AG04450 (cell line): ENCODE measurements at regions not wholly inside any gene's neighbourhood (a gene's known extent, or its start where the extent isn't known, plus 50 kb on each side); places are given as distances from the start of the nearest gene placed in this dataset.
A peak's percentile ranks its signal among the peaks of the same experiment; 100 is the strongest.

Experiments used
- CTCF ChIA-PET: fragments of 300-600, 350-600 bp; formaldehyde crosslinking; extraction: SDS; loops from one replicate; lab custom pipeline; 2022; ENCODE audit warnings: antibody characterized with exemption, inconsistent platforms; lab: Charles Lee
- POLR2A ChIA-PET: fragments of 350-600 bp; formaldehyde crosslinking; extraction: SDS; loops from one replicate; lab custom pipeline; 2021; ENCODE audit warnings: antibody characterized with exemption, inconsistent platforms; lab: Yijun Ruan, JAX
- DNase-seq: peaks from one replicate; pipeline ENCODE4 v3.0.0-alpha.2; 2011; ENCODE audit warnings: low read depth, low spot score
- H3K27ac ChIP-seq: one replicate; pipeline ENCODE4 v1.5.1; 2012; ENCODE audit warnings: low read depth, low read length, control low read depth
- H3K27me3 ChIP-seq: one replicate; pipeline ENCODE4 v1.6.0; 2012; ENCODE audit warnings: low read length; ENCODE audit not compliant: control insufficient read depth, insufficient read depth
- H3K4me3 ChIP-seq: 2 replicates; pipeline ENCODE4 v1.5.1; 2011; ENCODE audit warnings: mild to moderate bottlenecking, low read depth, low read length, control low read depth
- H3K9me3 ChIP-seq: 2 replicates; pipeline ENCODE4 v1.5.1; 2012; ENCODE audit warnings: low read length; ENCODE audit not compliant: control insufficient read depth, insufficient read depth
- TF ChIP-seq, protein P1 (sequence below): IDR thresholded peaks from 2 replicates; pipeline ENCODE4 v1.5.1; 2011; ENCODE audit warnings: low read depth, low read length, control low read depth, inconsistent platforms

- CTCF ChIA-PET = no interaction called here
- Histone ChIP-seq H3K27ac (no peak overlapping the region), H3K4me3 (no peak overlapping the region), H3K27me3 (no peaks in the 10 kb centered on the region), H3K9me3 (no peaks in the 10 kb centered on the region)
- POLR2A ChIA-PET = no interaction called here
- TF ChIP-seq, protein P1, sequence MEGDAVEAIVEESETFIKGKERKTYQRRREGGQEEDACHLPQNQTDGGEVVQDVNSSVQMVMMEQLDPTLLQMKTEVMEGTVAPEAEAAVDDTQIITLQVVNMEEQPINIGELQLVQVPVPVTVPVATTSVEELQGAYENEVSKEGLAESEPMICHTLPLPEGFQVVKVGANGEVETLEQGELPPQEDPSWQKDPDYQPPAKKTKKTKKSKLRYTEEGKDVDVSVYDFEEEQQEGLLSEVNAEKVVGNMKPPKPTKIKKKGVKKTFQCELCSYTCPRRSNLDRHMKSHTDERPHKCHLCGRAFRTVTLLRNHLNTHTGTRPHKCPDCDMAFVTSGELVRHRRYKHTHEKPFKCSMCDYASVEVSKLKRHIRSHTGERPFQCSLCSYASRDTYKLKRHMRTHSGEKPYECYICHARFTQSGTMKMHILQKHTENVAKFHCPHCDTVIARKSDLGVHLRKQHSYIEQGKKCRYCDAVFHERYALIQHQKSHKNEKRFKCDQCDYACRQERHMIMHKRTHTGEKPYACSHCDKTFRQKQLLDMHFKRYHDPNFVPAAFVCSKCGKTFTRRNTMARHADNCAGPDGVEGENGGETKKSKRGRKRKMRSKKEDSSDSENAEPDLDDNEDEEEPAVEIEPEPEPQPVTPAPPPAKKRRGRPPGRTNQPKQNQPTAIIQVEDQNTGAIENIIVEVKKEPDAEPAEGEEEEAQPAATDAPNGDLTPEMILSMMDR = no peak
- peak; percentile 8 for DNase-seq
Observed at GRCh38 chr6:84581494-84582259, 182.7 kb downstream of the TBX18 start.

DNA sequence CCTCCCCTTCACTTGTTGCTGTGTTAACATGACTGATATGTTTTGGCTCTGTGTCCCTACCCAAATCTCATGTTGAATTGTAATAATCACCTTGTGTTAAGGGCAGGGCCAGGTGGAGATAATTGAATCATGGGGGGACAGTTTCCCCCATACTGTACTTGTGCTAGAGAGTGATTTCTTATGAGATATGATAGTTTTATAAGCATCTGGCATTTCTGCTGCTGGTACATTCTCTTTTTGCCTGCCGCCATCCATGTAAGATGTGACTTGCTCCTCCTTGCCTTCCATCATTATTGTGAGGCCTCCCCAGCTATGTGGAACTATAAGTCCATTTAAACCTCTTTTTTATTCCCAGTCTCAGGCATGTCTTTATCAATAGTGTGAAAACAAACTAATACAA, 185.0 kb downstream of the TBX18 start:
- ChIA-PET CTCF (interaction anchor here (1.1 kb wide), 1 partner anchor 744 kb away, joined by 3 read pairs; no protein-coding TSS in a partner anchor), POLR2A (no interaction called here)
- no peak overlapping the region for H3K4me3 ChIP-seq
- TF ChIP-seq, protein P1 = no peak
- H3K27ac ChIP-seq = no peak overlapping the region
- no peak for DNase-seq
- H3K27me3 ChIP-seq = no peaks in the 10 kb centered on the region
- H3K9me3 ChIP-seq = no peaks in the 10 kb centered on the region

DNA sequence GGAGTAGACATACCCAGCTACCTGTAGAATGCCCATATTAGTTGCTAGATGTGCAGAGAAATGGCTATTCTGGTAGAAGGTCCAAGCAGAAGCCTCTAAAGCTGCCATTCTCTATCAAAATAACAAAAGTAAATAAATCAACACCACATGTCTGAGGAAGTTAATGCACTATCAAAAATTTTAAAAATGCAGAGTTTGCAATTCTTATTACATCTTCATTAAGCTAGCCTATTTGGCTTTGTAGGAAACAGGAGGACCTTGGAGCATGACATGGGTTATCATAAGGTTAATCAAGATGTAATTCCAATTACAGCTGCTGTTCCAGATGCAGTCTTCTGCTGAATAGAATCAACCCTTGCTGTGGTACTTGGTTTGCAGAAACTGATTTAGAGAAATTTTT, 188.4 kb downstream of the TBX18 start:
- no peak overlapping the region for H3K27ac ChIP-seq
- ChIA-PET CTCF (no interaction called here), POLR2A (no interaction called here)
- no peaks in the 10 kb centered on the region for H3K27me3 ChIP-seq
- DNase-seq = no peak
- H3K4me3 ChIP-seq = no peak overlapping the region
- TF ChIP-seq, protein P1 = no peak
- no peaks in the 10 kb centered on the region for H3K9me3 ChIP-seq

DNA sequence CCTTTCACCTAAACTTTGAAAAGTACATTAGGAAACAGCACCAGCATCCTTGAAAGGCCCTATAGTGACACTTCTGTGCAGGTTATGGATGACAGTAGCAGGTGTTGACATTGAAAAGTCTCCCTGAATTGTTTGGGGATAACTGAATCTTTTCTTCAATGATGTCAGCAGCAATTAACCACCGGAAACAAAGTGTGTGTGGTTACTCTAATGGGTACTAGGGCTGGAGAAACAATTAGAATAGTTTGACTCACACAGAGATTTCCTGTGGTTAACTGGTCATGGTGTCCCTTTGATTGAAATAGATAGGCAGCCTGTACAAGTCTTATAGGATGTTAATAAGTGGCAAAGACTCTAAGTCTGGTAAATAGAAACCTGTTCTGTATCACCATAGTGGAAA, 189.1 kb downstream of the TBX18 start:
- Histone ChIP-seq H3K27me3 (no peaks in the 10 kb centered on the region), H3K4me3 (no peak overlapping the region), H3K9me3 (no peaks in the 10 kb centered on the region), H3K27ac (no peak overlapping the region)
- TF ChIP-seq, protein P1 = no peak
- POLR2A ChIA-PET = no interaction called here
- DNase-seq = no peak
- CTCF ChIA-PET = no interaction called here

DNA sequence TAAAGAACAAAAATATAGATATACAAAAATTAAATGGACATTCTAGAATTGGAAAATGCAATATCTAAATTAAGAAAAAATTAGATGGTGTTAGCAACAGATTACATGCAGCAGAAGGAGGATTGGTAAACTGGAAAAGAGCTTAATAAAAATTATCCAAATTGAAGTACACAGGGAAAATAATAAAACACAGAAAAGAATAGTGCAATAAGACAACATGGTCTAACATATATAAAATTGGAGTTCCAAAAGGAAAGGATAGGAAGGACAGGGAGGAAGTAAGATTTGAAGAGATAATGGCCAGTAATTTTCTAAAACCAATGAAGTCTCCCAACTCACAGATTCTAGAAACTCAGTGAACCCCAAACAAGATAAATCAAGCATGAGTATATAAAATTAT, 194.5 kb downstream of the TBX18 start:
- CTCF ChIA-PET = interaction anchor here (1.4 kb wide), 1 partner anchor 148 kb away, joined by 5 read pairs; no protein-coding TSS in a partner anchor
- no peaks in the 10 kb centered on the region for H3K27me3 ChIP-seq
- no peak for DNase-seq
- no peak overlapping the region for H3K27ac ChIP-seq
- no peak overlapping the region for H3K4me3 ChIP-seq
- POLR2A ChIA-PET = no interaction called here
- H3K9me3 ChIP-seq = no peaks in the 10 kb centered on the region
- TF ChIP-seq, protein P1 = no peak
